GM18868 (cell line): ENCODE measurements at regions not wholly inside any gene's neighbourhood (a gene's known extent, or its start where the extent isn't known, plus 50 kb on each side); places are given as distances from the start of the nearest gene placed in this dataset.

ENCODE experiments used
- ATAC-seq: cut with Tn5 transposase; IDR thresholded peaks from one replicate; pipeline ENCODE4 v1.9.1; 2021; ENCODE audit warnings: mild to moderate bottlenecking, moderate library complexity; ENCODE audit not compliant: unreplicated experiment

DNA sequence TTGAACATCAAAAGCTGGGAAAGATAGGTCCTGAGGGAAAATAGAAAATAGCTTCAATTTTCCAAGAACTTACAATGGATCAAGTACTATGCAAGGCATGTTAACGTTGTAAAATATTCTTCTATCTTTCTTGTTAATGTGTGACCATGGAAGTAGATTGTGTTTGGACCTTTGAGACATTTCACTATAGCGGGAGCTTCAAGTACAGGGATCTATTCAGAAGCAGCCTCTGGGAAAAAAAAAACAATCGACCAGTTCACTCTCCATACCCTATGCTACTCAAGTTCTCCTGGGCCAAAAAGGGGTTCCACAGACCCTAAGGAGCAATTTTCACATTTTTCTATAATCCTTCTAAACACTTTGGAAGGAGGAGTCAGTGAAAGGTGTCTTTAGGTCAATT, 54.1 kb upstream of the ATP10B start:
- no peak for ATAC-seq

DNA sequence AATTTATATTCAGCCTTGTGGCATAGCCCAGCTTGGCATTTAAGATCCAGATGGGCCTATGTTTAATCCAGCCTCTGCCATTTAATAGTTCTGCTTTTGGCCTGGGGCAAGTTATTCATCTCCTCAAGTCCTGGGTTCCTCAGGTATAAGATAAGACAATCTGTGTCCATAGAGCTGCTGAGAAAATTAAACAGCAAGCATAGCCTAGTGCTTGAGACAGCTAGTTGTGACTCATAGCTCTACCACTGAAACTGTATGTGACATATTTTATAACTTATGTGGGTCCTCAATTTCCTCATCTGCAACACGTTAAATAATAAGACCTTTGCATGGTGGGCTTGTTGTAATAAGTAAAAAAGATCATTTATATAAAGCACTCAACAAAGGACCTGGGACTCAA, 53.3 kb upstream of the ATP10B start:
- ATAC-seq: no peak

DNA sequence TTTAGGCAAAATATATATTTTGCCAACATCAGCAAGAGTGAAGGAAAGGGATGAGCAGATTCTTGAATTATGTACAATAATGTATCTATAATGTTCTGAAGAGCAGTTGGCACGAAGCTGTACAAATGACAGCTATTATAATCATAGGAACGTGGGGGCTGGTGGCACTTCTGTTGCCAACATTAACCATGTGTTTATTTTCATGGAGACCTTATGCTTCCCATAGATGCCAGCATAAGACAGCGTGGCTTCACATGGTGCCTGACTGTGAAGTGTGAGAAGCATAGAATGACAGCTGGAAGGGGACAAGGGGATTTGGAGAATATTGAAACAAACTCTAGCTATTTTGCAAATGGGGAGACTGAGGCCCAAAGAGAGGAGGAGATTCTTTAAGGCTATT, 52.6 kb upstream of the ATP10B start:
- no peak for ATAC-seq

DNA sequence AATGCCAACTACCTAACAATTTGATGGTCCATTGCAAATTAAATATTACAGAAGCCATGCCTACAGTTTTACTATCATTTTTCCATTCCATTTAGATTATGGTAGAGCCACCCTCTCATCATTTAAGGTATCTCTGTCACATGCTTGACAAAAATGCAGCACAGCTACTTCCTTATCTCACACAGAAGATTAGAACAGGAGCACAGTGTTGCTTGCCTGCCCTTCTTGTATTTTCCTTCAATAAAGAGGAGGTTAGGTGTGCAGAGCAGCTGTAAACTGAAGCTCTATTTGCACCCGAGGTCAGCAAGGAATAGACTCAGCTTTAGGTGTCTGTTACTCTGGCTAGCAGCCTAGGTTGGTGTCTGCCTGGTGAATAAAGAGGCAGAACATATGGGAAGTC, 51.5 kb upstream of the ATP10B start:
- no peak for ATAC-seq

DNA sequence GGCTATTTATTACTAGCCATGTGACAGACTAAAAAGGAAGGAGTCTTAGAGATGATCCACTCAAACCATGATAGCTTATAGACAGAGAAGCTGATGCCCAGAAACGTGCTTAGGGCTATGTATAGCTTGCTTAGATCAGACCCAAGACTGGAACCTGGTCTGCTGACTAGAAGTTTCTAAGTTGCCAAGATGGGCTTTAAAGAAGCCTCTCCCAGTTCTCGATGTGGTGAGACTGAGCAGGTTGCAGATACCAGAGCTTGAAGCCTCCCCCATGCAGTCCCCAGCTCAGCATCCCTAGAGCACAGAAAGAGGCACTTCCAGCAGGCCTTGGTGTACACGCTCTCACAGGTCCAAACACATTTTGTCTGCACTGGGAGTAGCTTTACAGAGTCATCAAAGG, 51.1 kb upstream of the ATP10B start:
- ATAC-seq: no peak
